HG03280 (cell line): ENCODE measurements at regions not wholly inside any gene's neighbourhood (a gene's known extent, or its start where the extent isn't known, plus 50 kb on each side); places are given as distances from the start of the nearest gene placed in this dataset.

ENCODE experiments used
- ATAC-seq: cut with Tn5 transposase; IDR thresholded peaks from one replicate; pipeline ENCODE4 v1.9.1; 2021; ENCODE audit warnings: mild to moderate bottlenecking, moderate library complexity; ENCODE audit not compliant: unreplicated experiment

GRCh38 chrX:77396781-77397180 is 50.4 kb upstream of the FGF16 start:
- no peak for ATAC-seq
